Tibial nerve (tissue), 4 donors: ENCODE measurements at regions not wholly inside any gene's neighbourhood (a gene's known extent, or its start where the extent isn't known, plus 50 kb on each side); places are given as distances from the start of the nearest gene placed in this dataset.
A peak's percentile ranks its signal among the peaks of the same experiment; 100 is the strongest.

Experiments
- DNase-seq, 2 donors: peaks; one replicate each; pipeline ENCODE4 v3.0.0-alpha.2; 2019; ENCODE audit warnings: low spot score in 2 of 2
- H3K27ac ChIP-seq, 4 donors: fragments of 200-600 bp; sonication (generic) in 3 of 4; one replicate each; pipeline ENCODE4 v1.5.1; 2017 to 2019; ENCODE audit warnings: mild to moderate bottlenecking in 1 of 4
- H3K27me3 ChIP-seq, 2 donors: fragments of 200-600 bp; sonication (generic) in 1 of 2; one replicate each; pipeline versions ENCODE4 v1.5.1 to v1.6.0; 2017 to 2019
- H3K36me3 ChIP-seq, 3 donors: fragments of 200-600 bp; sonication (generic); one replicate each; pipeline ENCODE4 v1.5.1; 2018 to 2019
- H3K4me1 ChIP-seq, 4 donors: fragments of 200-600 bp; sonication (generic) in 3 of 4; one replicate each; pipeline ENCODE4 v1.5.1; 2017 to 2019
- H3K4me3 ChIP-seq, 4 donors: fragments of 200-600 bp; sonication (generic) in 3 of 4; one replicate each; pipeline ENCODE4 v1.5.1; 2017 to 2019; ENCODE audit warnings: mild to moderate bottlenecking in 1 of 4, moderate library complexity in 1 of 4
- H3K9me3 ChIP-seq, 4 donors: fragments of 200-600 bp; sonication (generic) in 3 of 4; one replicate each; pipeline ENCODE4 v1.5.1; 2017 to 2019
- EP300 ChIP-seq, 2 donors: sonication (generic); formaldehyde crosslinking; IDR thresholded peaks; one replicate each; pipeline ENCODE4 v1.6.1; 2017; ENCODE audit warnings: antibody characterized with exemption in 2 of 2, mild to moderate bottlenecking in 1 of 2
- POLR2A ChIP-seq, 2 donors: fragments of 450-650 bp; IDR thresholded peaks; one replicate each; pipeline ENCODE4 v1.6.1; 2017; ENCODE audit warnings: antibody characterized with exemption in 2 of 2, mild to moderate bottlenecking in 2 of 2, moderate library complexity in 2 of 2
- WGBS, 2 donors: methylation state at CpG; one replicate each; pipeline ENCODE4 v1.1.5; 2018; 5-methylcytosine and 5-hydroxymethylcytosine counted together
- TF ChIP-seq, protein P1 (sequence below), 5 experiments: fragments of 200-600 bp in 3 of 5; fragments of 450-650 bp in 2 of 5; sonication (generic) in 3 of 5; IDR thresholded peaks; one replicate each; pipeline ENCODE4 v1.5.1; 2016 to 2019; ENCODE audit warnings: antibody characterized with exemption in 5 of 5, mild to moderate bottlenecking in 3 of 5, moderate library complexity in 2 of 5

DNA sequence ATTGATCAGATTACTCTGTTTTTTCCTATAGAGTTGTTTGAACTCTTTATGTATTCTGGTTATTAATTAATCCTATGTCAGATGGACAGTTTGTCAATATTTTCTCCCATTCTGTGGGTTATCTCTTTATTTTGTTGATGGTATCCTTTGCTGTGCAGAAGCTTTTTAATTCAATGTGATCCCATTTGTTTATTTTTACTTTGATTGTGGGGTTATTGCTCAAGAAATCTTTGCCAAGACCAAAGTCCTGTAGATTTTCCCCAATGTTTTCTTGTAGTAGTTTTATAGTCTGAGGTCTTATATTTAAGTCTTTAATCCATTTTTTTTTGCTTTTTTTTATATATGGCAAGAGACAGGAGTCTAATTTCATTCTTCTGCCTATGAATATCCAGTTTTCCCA is 86.2 kb upstream of the FIGN start:
- no peak for TF ChIP-seq EP300 (IDR thresholded peaks at IDR 0.05)
- TF ChIP-seq POLR2A (IDR thresholded peaks at IDR 0.05): no peak
- TF ChIP-seq, protein P1, sequence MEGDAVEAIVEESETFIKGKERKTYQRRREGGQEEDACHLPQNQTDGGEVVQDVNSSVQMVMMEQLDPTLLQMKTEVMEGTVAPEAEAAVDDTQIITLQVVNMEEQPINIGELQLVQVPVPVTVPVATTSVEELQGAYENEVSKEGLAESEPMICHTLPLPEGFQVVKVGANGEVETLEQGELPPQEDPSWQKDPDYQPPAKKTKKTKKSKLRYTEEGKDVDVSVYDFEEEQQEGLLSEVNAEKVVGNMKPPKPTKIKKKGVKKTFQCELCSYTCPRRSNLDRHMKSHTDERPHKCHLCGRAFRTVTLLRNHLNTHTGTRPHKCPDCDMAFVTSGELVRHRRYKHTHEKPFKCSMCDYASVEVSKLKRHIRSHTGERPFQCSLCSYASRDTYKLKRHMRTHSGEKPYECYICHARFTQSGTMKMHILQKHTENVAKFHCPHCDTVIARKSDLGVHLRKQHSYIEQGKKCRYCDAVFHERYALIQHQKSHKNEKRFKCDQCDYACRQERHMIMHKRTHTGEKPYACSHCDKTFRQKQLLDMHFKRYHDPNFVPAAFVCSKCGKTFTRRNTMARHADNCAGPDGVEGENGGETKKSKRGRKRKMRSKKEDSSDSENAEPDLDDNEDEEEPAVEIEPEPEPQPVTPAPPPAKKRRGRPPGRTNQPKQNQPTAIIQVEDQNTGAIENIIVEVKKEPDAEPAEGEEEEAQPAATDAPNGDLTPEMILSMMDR (IDR thresholded peaks at IDR 0.05): no peak
- DNase-seq: no peak
- no peaks in the 10 kb centered on the region for H3K4me1 ChIP-seq
- H3K27ac ChIP-seq: no peak overlapping the region
- H3K9me3 ChIP-seq: peaks cover 0 to 7% (median 0%) of the 10 kb centered on the region in 4 donors
- no peaks in the 10 kb centered on the region for H3K36me3 ChIP-seq
- H3K4me3 ChIP-seq: no peak overlapping the region
- H3K27me3 ChIP-seq: no peaks in the 10 kb centered on the region

DNA sequence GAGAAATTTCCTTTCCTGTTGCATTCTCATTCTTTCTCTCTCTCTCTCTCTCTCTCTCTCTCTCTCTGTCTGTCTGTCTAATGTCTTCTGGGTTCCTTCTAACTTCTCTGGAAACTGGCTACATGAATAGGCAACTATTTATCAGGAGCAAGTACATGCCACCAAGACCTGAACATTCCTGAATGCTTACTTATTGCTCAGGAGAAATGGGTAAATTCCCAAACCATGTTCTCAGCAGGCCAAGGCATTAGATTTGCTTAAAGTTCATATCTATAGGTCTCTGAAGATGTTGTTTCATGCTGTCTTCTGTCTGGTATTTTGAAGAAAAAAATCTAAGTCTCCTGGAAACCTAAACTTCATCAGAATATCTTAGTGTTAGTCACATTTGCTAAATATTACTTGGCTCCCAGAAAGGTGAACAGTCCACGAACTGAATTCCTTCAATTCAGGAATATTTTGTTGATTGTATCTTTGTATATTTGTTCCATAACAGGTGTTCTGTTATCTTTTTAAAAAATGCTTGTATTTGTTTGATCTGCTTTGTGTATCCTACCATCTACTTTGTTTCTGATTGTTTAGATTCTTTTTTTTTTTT is 77.2 kb upstream of the FIGN start:
- no peaks in the 10 kb centered on the region for H3K4me1 ChIP-seq
- H3K36me3 ChIP-seq: no peaks in the 10 kb centered on the region
- no peak overlapping the region for H3K27ac ChIP-seq
- DNase-seq: no peak
- H3K9me3 ChIP-seq: peaks cover 0 to 15% (median 0%) of the 10 kb centered on the region in 4 donors
- 83 to 90% methylated on average over 1 of the region's 1 CpG for WGBS, 2 donors
- no peak overlapping the region for H3K4me3 ChIP-seq
- TF ChIP-seq EP300 (IDR thresholded peaks at IDR 0.05): no peak
- TF ChIP-seq POLR2A (IDR thresholded peaks at IDR 0.05): no peak
- TF ChIP-seq, protein P1 (IDR thresholded peaks at IDR 0.05): no peak
- H3K27me3 ChIP-seq: no peaks in the 10 kb centered on the region

DNA sequence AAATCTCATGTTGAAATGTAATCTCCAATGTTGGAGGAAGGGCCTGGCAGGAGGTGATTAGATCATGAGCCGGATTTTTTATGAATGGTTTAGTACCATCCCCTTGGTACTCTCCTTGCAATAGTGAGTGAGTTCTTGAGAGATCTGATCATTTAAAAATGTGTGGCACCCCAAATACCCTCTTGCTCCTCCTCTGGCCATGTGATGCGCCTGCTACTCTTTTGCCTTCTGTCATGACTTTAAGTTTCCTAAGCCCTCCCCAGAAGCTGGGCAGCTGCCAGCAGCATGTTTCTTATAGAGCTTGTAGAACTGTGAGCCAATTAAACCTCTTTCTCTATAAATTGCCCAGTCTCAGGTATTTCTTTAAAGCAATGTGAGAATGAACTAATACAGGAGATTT is 72.6 kb upstream of the FIGN start:
- Histone ChIP-seq H3K27ac (no peak overlapping the region), H3K4me3 (no peak overlapping the region), H3K4me1 (no peaks in the 10 kb centered on the region), H3K9me3 (no peaks in the 10 kb centered on the region), H3K27me3 (no peaks in the 10 kb centered on the region), H3K36me3 (no peaks in the 10 kb centered on the region)
- WGBS, 2 donors: 90 to 94% methylated on average over 2 of the region's 2 CpGs
- no peak for DNase-seq
- TF ChIP-seq, protein P1 (IDR thresholded peaks at IDR 0.05): no peak
- TF ChIP-seq POLR2A (IDR thresholded peaks at IDR 0.05): no peak
- TF ChIP-seq EP300 (IDR thresholded peaks at IDR 0.05): no peak

DNA sequence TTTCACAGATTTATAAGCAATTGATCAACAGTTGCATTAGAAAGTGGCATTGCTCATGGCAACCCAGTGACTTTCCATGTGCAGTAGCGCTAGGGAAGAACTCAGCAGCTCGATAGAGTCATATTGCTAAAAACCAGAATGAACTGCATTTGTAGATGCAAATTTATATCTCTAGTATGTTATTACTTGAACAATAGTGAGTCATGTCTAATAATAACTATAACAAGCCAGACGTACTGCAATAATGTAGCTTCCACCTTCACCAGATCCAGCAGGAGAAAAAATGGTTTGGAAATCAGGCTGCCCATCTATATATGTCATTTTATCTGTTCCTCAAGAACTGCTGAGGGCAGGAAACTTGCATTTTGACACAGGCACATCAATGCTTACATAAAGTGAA is 66.5 kb upstream of the FIGN start:
- TF ChIP-seq EP300 (IDR thresholded peaks at IDR 0.05) (no peak), POLR2A (IDR thresholded peaks at IDR 0.05) (no peak)
- TF ChIP-seq, protein P1 (IDR thresholded peaks at IDR 0.05): no peak
- no peak for DNase-seq
- Histone ChIP-seq H3K27me3 (no peaks in the 10 kb centered on the region), H3K4me1 (peaks cover 0 to 15% (median 3%) of the 10 kb centered on the region in 4 donors), H3K27ac (peak overlapping the region in 1 of 4 donors; percentile 79), H3K4me3 (no peak overlapping the region), H3K36me3 (no peaks in the 10 kb centered on the region), H3K9me3 (no peaks in the 10 kb centered on the region)
- WGBS, 2 donors: 75 to 83% methylated on average over 3 of the region's 3 CpGs

- TF ChIP-seq POLR2A (IDR thresholded peaks at IDR 0.05) (no peak), EP300 (IDR thresholded peaks at IDR 0.05) (no peak)
- TF ChIP-seq, protein P1 (IDR thresholded peaks at IDR 0.05): no peak
Observed at GRCh38 chr2:163801486-163801885, 65.7 kb upstream of the FIGN start.

More at GRCh38 chr2:163801486-163801885, 65.7 kb upstream of the FIGN start:
- Histone ChIP-seq H3K36me3 (no peaks in the 10 kb centered on the region), H3K9me3 (no peaks in the 10 kb centered on the region), H3K4me3 (no peak overlapping the region), H3K4me1 (peaks cover 0 to 15% (median 3%) of the 10 kb centered on the region in 4 donors), H3K27ac (peak overlapping the region in 3 of 4 donors; percentile 22 to 79 (median 70)), H3K27me3 (no peaks in the 10 kb centered on the region)
- 50 to 67% methylated on average over 2 of the region's 2 CpGs for WGBS, 2 donors
- no peak for DNase-seq
